ENCODE measurements at regions not wholly inside any gene's neighbourhood (a gene's known extent, or its start where the extent isn't known, plus 50 kb on each side); places are given as distances from the start of the nearest gene placed in this dataset.

GRCh38 chr1:50268049-50268448, 155.2 kb downstream of the DMRTA2 start:
- TF ChIP-seq, protein P1, sequence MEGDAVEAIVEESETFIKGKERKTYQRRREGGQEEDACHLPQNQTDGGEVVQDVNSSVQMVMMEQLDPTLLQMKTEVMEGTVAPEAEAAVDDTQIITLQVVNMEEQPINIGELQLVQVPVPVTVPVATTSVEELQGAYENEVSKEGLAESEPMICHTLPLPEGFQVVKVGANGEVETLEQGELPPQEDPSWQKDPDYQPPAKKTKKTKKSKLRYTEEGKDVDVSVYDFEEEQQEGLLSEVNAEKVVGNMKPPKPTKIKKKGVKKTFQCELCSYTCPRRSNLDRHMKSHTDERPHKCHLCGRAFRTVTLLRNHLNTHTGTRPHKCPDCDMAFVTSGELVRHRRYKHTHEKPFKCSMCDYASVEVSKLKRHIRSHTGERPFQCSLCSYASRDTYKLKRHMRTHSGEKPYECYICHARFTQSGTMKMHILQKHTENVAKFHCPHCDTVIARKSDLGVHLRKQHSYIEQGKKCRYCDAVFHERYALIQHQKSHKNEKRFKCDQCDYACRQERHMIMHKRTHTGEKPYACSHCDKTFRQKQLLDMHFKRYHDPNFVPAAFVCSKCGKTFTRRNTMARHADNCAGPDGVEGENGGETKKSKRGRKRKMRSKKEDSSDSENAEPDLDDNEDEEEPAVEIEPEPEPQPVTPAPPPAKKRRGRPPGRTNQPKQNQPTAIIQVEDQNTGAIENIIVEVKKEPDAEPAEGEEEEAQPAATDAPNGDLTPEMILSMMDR (IDR thresholded peaks at IDR 0.05 in 2 of 3, conservative IDR thresholded peaks at IDR 0.05 in 1 of 3; ENCODE audit: borderline replicate concordance in 1 of 3, insufficient read depth in 1 of 3, low read depth in 2 of 3, low read length in 2 of 3) = no peak
- TF ChIP-seq, protein P2, sequence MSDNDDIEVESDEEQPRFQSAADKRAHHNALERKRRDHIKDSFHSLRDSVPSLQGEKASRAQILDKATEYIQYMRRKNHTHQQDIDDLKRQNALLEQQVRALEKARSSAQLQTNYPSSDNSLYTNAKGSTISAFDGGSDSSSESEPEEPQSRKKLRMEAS (IDR thresholded peaks at IDR 0.05) = no peak
- TF ChIP-seq EZH2phosphoT487 (IDR thresholded peaks at IDR 0.05; ENCODE audit: borderline replicate concordance) (no peak), EZH2 (IDR thresholded peaks at IDR 0.05) (no peak), POLR2A (IDR thresholded peaks at IDR 0.05; ENCODE audit: borderline replicate concordance, extremely low read depth, insufficient read depth, insufficient read length) (no peak), TCF7L2 (IDR thresholded peaks at IDR 0.05; ENCODE audit: borderline replicate concordance, extremely low read depth, insufficient read depth, insufficient read length) (peak; percentile 40), ZNF274 (IDR thresholded peaks at IDR 0.05; ENCODE audit: low read depth, low read length) (no peak), SP1 (IDR thresholded peaks at IDR 0.05; ENCODE audit: low read depth) (no peak), SIN3A (IDR thresholded peaks at IDR 0.05; ENCODE audit: low read depth) (no peak), POLR2AphosphoS5 (IDR thresholded peaks at IDR 0.05; ENCODE audit: low read depth, low read length) (no peak)
